Gastrocnemius medialis (tissue), 4 donors: ENCODE measurements at regions not wholly inside any gene's neighbourhood (a gene's known extent, or its start where the extent isn't known, plus 50 kb on each side); places are given as distances from the start of the nearest gene placed in this dataset.

Source experiments
- CTCF ChIP-seq, 5 experiments: fragments of 450-650 bp in 3 of 5; fragments of 200-600 bp in 2 of 5; sonication (generic) in 2 of 5; IDR thresholded peaks in 4 of 5; conservative IDR thresholded peaks in 1 of 5; 1 replicate in 4 of 5; 2 replicates in 1 of 5; pipeline ENCODE4 v1.5.1; 2016 to 2019; ENCODE audit warnings: antibody characterized with exemption in 5 of 5, mild to moderate bottlenecking in 3 of 5, moderate library complexity in 3 of 5
- POLR2A ChIP-seq, 2 donors: fragments of 450-650 bp; IDR thresholded peaks; one replicate each; pipeline ENCODE4 v1.6.1; 2017; ENCODE audit warnings: antibody characterized with exemption in 2 of 2, mild to moderate bottlenecking in 2 of 2, moderate library complexity in 2 of 2

- TF ChIP-seq CTCF (IDR thresholded peaks at IDR 0.05 in 4 of 5, conservative IDR thresholded peaks at IDR 0.05 in 1 of 5) = no peak
- no peak for TF ChIP-seq POLR2A (IDR thresholded peaks at IDR 0.05)
Measured at GRCh38 chr17:33385133-33385532, 92.0 kb upstream of the ASIC2 start.
